ENCODE measurements at regions not wholly inside any gene's neighbourhood (a gene's known extent, or its start where the extent isn't known, plus 50 kb on each side); places are given as distances from the start of the nearest gene placed in this dataset.

- TF ChIP-seq CTCF (IDR thresholded peaks at IDR 0.05; ENCODE audit: poor library complexity): no peak
- no peak for TF ChIP-seq EZH2phosphoT487 (IDR thresholded peaks at IDR 0.05; ENCODE audit: low read depth, severe bottlenecking, unreplicated experiment)
- no peak for TF ChIP-seq EZH2 (IDR thresholded peaks at IDR 0.05; ENCODE audit: borderline replicate concordance)
- WGBS (ENCODE audit: low lambda C conversion rate, missing lambda C conversion rate): 87% methylated on average over 2 of the region's 2 CpGs
- peak overlapping the region; percentile 52 for H3K27ac ChIP-seq
Measured at GRCh38 chr5:52710972-52711596, 76.6 kb upstream of the ITGA1 start.

GRCh38 chr5:52712354-52712753, 75.4 kb upstream of the ITGA1 start:
- no peaks in the 10 kb centered on the region for H3K9me3 ChIP-seq (ENCODE audit: low read depth)
- no peaks in the 10 kb centered on the region for H4K20me1 ChIP-seq (ENCODE audit: insufficient read depth, poor library complexity, severe bottlenecking)
- no peak overlapping the region for H3K4me3 ChIP-seq
- no peaks in the 10 kb centered on the region for H3K27me3 ChIP-seq
- H3K79me2 ChIP-seq: no peaks in the 10 kb centered on the region
- DNase-seq (ENCODE audit: low spot score): no peak
- no peak overlapping the region for H2AFZ ChIP-seq
- TF ChIP-seq EZH2 (IDR thresholded peaks at IDR 0.05; ENCODE audit: borderline replicate concordance): no peak
- TF ChIP-seq CTCF (IDR thresholded peaks at IDR 0.05; ENCODE audit: poor library complexity): no peak
- TF ChIP-seq EZH2phosphoT487 (IDR thresholded peaks at IDR 0.05; ENCODE audit: low read depth, severe bottlenecking, unreplicated experiment): no peak
- H3K4me2 ChIP-seq: no peak overlapping the region
- H3K9me2 ChIP-seq (replicated peaks; ENCODE audit: insufficient read depth): no peaks in the 10 kb centered on the region
- peaks cover 18% of the 10 kb centered on the region for H3K4me1 ChIP-seq (ENCODE audit: insufficient read depth)
- no peak overlapping the region for H3K27ac ChIP-seq
- WGBS (ENCODE audit: low lambda C conversion rate, missing lambda C conversion rate): 85% methylated on average over 2 of the region's 2 CpGs
- no peaks in the 10 kb centered on the region for H3K36me3 ChIP-seq (replicated peaks; ENCODE audit: insufficient read depth, low read depth)

More at GRCh38 chr5:52710972-52711596, 76.6 kb upstream of the ITGA1 start:
- Histone ChIP-seq H3K36me3 (replicated peaks; ENCODE audit: insufficient read depth, low read depth) (no peaks in the 10 kb centered on the region), H4K20me1 (ENCODE audit: insufficient read depth, poor library complexity, severe bottlenecking) (no peaks in the 10 kb centered on the region), H3K9me3 (ENCODE audit: low read depth) (no peaks in the 10 kb centered on the region), H3K79me2 (no peaks in the 10 kb centered on the region), H3K4me3 (no peak overlapping the region), H3K4me1 (ENCODE audit: insufficient read depth) (peaks cover 18% of the 10 kb centered on the region), H3K27me3 (no peaks in the 10 kb centered on the region), H3K4me2 (no peak overlapping the region), H2AFZ (no peak overlapping the region), H3K9me2 (replicated peaks; ENCODE audit: insufficient read depth) (no peaks in the 10 kb centered on the region)
- no peak for DNase-seq (ENCODE audit: low spot score)

GRCh38 chr5:52725065-52725746, 62.5 kb upstream of the ITGA1 start:
- Histone ChIP-seq H3K9me3 (ENCODE audit: low read depth) (no peaks in the 10 kb centered on the region), H3K4me1 (ENCODE audit: insufficient read depth) (peaks cover 25% of the 10 kb centered on the region), H3K4me2 (peak overlapping the region; percentile 35), H3K9me2 (replicated peaks; ENCODE audit: insufficient read depth) (no peaks in the 10 kb centered on the region), H2AFZ (peak overlapping the region; percentile 19), H3K79me2 (no peaks in the 10 kb centered on the region), H3K36me3 (replicated peaks; ENCODE audit: insufficient read depth, low read depth) (no peaks in the 10 kb centered on the region), H3K27ac (peak overlapping the region; percentile 83), H3K27me3 (no peaks in the 10 kb centered on the region), H3K4me3 (no peak overlapping the region), H4K20me1 (ENCODE audit: insufficient read depth, poor library complexity, severe bottlenecking) (no peaks in the 10 kb centered on the region)
- 47% methylated on average over 6 of the region's 6 CpGs for WGBS (ENCODE audit: low lambda C conversion rate, missing lambda C conversion rate)
- TF ChIP-seq CTCF (IDR thresholded peaks at IDR 0.05; ENCODE audit: poor library complexity) (no peak), EZH2 (IDR thresholded peaks at IDR 0.05; ENCODE audit: borderline replicate concordance) (no peak), EZH2phosphoT487 (IDR thresholded peaks at IDR 0.05; ENCODE audit: low read depth, severe bottlenecking, unreplicated experiment) (no peak)
- DNase-seq (ENCODE audit: low spot score): peak; percentile 72

Data from hepatocyte (in vitro differentiated cells).